ENCODE measurements at regions not wholly inside any gene's neighbourhood (a gene's known extent, or its start where the extent isn't known, plus 50 kb on each side); places are given as distances from the start of the nearest gene placed in this dataset.

DNA sequence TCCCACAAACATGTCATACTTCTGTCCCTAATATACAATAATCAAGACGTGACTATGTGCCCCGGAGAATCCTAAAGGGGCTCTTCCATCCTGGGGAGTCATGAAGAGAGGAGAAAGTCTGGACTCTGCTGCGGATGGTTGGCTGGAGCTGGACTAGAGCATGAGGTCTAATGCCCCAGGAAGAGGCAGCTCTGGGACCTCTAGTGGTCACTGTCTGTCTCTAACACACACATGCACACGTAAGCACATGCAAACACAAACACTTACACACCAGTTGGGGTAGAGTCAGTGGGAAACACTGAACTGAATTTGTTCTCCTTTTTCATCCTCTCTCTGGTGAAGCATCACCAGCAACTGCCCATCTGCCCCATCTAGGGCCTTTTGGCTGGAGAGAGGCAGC, 271.6 kb downstream of the TDRD15 start:
- no peak for DNase-seq (ENCODE audit: low read depth)

DNA sequence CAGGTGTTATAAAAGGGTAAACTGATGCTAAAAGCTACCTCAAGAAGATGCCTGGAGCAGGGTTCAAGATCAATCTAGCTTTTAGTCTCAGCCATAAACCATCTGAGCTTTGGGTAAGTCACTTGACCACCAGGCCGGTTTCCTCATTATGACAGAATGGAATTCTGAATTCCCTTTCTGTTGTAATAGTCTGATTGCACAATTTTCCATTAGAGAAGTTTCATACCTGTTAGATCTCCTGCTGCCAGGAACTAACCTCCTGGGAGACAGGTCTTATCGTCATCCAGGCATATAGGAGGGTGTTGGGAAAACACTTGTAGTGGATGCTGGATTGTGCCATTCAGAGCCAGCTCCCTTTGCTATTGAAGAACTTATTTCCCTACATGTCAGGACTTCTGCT, 272.5 kb downstream of the TDRD15 start:
- DNase-seq (ENCODE audit: low read depth) = no peak

DNA sequence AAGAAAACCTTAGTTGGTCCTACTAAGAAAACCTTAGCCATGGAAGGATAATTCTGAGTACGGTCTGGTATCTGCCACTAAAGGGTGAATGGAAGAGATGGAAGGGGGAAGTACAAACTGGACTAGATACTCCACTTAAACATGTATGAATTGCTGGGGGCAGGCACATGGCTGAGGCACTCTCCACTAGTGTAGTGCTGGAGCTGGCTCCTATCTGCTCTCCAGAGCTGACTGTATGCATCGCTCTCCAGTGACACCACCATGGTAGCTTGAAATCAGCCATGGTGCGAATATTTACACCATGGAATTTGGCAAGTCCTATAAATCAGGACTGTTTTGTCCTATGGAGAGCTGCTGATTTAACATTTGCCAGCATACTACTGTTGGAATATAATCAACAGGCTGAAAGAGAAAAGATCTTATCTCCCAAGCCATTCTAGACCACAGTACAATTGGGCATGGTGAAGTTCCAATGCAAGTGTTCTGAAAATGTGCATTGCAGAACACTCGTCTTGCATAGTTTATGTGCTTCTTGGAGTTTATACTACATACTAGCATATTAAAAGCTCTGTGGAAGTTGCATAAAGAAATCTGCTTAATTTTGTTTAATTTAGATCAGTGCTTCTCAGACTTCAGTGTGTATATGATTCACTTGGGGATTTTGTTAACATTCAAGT, 277.4 kb downstream of the TDRD15 start:
- no peak for DNase-seq (ENCODE audit: low read depth)

DNA sequence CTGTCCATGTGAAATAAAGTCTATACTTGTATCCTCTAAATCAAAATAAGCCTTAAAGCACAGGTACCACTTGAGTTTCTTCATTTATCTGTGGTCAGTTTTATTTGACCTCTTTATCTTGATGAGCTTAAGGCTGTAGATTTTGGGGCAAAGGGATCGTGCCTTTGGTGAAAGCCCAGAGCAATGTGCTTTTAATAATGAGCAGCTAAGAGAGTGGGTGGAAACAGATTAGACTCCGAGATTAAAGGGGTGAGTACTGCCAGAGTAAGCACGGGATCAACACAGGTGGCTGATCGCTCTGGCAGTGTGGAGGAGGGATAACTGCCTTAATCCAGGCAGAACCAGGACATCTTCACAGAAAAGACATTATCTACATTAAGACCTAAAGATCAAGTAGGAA, 280.4 kb downstream of the TDRD15 start:
- no peak for DNase-seq (ENCODE audit: low read depth)

DNA sequence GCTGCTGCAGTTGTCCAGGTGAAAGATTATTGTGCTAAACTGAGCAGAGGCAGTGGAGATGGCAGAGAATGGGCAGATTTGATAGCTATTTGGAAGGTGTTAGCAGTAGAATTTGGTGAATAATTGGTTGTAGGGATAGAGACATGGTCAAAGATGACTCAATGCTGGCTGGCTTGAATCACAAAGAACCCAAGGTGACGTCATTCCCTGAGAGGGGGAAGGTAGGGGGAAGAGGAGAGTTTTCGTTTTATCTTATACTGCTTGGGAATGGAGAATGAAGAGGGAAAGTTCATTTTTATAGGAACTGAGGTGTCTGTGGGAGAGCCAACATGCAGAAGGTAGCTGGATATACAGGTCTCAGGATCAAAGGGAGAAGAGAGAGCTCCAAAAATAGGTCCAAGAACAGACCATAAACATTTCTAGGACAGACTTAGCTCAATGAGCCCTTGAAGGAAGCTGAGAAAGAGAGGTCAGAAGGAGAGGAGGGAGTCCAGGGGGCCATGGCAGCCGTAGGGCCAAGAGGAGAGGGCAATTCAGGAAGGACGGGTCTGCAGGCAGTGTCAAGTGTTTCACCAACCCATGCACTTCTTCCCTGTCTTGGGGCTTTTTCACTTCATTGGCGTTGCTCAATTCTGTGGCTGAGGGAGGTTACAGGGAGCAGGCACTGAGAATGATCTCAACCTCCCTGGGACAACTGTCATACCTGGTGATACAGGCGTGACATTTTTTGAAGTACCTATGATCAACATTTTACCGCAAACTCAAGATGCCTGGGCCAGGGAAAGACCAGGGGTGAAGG, 281.3 kb downstream of the TDRD15 start:
- DNase-seq (ENCODE audit: low read depth) = no peak

DNA sequence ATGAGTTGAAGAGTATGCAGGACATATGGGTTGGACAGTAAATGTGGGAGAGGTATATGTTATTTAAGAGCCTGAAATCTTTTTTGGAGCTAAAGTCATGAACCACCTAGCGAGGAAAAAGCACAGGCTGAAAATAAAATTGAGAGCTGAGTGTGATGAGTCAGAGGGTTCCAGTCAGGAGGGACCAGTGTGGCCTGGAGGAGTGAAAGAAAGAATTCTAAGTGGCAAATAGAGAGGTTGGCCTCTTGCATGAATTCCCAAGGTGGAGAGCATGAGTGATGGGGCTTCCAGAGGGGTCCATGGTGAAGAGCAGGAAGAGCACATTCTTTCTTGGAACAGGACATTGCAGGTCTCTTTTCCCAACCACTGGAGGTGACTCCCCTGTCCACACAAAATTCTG, 282.6 kb downstream of the TDRD15 start:
- DNase-seq (ENCODE audit: low read depth) = no peak

DNA sequence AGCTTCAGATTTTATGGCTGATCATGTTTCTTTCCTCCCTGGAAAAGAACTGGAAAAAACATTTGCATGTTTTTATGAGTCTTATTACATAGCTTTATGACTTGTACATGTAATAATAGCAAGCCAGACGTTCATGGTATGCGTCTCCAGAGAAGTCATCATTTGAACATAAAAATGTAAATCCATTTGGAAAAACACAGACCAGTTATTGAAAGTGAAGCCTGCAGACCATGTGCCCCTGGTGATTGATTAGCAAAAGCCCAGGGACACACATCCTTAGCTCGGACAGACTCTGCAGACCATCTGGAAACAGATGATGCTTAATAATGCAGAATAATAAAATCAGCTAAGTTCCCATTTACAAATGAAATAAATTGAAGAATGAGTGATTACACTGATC, 283.1 kb downstream of the TDRD15 start:
- no peak for DNase-seq (ENCODE audit: low read depth)

DNA sequence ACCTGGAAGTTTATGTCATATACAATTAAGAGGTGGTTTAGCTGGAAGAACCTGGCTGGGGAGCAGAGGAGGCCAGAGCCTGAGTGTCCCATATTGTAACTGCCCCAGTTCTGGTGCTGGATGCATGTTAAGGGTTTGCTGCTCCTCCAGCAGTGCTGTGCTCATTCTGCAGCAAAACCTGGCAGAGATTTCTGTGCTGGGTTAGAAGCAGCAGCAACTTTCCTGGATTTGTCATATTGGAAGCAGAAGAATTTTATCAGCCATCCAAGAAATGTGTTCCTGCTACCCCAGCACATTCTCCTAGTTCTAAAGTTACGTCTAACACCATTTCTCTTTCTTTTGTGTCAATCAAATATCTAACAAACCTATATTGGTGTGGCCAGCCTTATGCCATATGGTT, 284.1 kb downstream of the TDRD15 start:
- no peak for DNase-seq (ENCODE audit: low read depth)

DNA sequence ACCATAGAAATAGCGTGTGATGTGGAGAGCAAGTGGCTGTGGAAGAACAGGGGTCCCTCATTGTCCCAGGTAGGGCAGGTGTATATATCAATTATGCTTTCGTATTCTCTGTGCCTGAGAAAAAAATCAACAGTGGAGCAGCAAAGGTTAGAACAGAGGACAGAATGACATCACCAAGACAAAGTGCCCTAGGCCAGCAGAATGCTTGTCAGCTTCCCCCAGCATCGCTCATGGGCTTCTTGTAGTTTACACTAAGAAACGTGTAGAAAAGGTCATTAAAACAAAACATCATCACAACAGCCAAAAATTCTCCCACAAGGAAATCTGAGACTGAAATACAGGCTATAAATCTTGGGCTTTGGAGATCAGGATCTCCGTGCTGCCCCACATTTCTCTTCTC, 288.0 kb downstream of the TDRD15 start:
- DNase-seq (ENCODE audit: low read depth) = no peak

DNA sequence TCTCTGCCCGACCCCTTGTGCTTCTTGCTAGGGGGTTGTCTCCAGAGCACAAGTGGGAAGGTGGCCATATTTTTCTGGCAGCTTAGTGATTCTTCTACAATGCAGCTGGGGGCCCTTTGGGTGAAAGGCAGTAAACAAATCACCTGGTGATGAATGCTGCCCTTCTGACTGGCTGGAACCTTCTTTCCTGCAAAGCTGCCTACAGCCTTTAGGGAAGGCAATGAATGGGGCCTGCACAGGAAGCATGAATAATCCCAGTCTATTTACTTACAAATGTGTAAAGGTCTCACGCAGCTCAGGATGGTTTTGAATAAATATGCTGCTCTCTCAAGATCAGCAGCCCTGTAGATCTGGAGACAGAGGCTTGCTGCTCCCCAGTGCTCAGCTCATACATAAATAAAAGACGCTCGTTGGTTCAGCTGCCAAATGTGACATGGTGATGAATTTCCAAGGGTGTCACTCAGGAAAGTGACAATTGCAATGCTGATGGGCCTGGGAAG, 289.2 kb downstream of the TDRD15 start:
- no peak for DNase-seq (ENCODE audit: low read depth)

DNA sequence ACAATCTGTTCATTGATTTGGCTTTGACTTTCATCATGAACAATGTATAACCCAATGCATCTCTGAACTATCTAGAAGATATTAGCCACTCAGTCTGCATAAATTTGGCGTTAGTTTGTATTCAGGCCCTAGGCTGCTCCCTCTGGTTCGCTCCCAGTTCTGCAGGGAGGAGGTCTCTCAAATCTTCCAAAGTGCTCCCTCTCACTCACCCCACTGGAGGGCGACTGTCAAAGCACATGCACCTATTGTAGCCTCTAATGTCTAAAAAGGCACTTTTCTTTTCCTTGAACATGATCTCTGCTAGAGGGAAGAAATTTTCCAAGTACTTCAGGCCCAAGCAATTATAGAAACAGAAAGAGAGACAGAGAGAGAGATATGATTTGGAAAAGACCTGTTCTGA, 291.5 kb downstream of the TDRD15 start:
- DNase-seq (ENCODE audit: low read depth) = no peak

DNA sequence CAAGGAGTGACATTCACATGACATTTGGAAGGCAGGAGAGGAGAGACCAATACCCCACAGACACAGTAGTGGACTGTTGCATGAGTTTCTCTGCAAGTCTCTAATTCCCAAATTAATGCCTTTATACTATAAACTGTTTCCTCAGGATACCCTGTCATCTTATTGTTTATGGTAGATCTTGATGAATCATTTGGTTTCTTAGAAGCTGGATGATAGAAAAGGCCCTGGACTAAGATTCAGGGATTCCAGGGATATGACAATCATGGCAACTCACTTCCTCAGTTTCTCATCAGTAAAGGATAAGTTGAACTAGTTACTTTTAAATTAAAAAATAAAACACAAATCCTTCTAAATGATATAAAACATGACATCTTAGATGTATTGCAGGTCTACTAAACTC, 292.5 kb downstream of the TDRD15 start:
- DNase-seq (ENCODE audit: low read depth) = no peak

DNA sequence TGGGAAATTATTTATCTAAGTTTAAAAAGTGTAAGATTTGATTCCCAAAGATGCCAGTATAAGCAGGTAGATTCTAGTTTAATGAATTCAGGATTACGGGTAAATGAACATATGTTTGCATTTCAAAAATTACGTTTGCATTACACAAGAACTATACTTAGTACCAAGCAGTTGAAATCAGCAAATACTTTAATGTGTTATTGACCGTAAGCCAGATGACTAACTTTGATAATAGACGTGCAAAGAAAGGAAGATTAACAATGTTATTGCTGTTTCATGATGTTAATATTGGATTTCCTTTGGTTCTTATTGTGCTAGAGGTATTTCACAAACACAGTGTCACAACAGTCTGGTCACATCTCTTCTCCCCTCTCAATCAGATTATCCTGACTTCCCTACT, 294.7 kb downstream of the TDRD15 start:
- DNase-seq (ENCODE audit: low read depth) = no peak

DNA sequence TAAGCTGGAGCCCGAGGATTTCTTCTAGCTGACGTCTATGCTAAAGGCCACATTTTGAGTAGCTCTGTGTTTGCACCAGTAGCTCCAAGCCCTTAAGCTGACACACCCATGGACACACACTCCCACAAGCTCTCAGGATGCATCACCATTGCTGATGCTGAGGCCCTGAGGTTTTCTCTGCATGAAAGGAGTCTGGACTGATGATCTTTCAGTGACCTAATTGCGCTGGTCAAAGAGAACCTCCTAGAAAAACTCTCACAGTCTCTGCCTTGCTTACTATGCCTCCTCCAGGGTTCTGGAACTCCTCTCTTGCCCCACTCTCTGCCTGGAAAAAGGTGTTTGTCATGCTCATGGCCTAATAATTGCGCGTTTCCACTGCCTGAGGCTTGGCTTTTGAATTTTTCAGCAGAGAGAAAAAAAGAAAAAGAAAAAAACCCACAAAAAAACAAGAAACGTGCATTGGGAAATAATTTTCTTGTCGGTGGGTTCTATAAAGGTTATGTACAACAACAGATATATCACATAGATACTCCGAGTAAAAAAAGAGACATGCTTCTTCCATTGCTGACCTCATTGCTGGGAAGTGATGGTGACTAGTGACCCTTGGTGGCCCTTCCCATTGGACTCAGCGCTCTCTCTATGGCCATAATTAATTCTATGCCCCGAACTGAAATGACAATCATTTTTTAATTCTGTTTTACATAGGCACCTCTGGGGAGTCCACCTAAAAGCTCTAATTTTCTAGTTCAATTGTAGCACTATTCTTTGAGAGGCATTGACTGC, 297.0 kb downstream of the TDRD15 start:
- DNase-seq (ENCODE audit: low read depth) = no peak

DNA sequence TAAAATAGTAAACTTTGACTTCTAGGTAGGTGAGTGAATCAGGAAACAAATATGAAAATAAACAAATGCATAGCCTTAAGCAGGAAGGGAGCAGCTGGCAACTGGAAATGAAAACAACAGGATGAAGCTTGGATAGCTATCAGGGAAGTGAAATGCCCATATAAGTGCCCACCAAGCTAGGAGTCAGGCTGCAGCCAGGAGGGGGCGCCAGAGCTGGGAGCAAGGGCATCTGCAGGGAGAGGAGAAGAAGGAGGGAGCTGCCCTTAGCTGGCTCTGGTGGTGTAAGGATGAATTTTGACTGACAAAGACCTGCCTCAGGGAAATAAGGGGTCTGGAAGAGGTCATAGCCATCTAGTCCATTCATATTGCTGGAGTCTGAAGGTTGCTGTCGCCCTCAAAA, 298.3 kb downstream of the TDRD15 start:
- no peak for DNase-seq (ENCODE audit: low read depth)

DNA sequence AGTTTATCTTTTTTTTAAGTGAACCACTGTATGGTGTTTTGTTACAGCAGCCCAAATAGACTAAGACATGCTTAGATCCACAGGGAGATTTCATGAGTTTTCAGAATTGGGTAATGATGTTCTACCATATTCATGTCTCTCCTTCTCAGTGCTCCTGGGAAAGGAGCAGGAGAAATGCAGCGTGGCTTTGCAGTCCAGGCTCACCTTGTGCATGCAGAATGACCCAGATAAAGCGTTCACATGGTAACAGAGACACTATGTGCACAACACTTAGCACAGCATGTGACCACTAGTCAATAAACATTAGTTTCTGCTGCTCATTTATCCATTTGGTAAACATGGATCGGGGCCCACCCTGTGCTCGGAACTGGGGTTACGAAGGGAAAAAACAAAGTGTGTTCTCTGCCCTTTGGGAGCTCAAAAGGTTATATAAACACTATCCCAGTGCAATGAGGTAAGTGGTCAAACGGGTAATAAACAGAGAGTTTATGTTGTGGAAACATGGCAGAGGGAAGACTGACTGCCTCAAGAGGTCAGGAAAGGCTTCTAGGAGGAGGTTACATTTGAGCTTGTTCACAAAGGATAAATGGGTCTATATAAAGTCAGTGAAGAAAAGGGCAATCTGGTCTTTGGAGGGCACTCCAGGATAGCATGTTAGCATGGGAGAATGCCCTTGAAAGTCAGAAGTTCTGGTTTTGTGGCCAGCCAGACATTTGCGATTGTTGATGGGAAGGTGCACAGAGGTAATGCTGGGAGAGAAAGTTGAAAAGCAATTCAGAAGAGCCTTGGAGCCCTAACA, 299.2 kb downstream of the TDRD15 start:
- no peak for DNase-seq (ENCODE audit: low read depth)

DNA sequence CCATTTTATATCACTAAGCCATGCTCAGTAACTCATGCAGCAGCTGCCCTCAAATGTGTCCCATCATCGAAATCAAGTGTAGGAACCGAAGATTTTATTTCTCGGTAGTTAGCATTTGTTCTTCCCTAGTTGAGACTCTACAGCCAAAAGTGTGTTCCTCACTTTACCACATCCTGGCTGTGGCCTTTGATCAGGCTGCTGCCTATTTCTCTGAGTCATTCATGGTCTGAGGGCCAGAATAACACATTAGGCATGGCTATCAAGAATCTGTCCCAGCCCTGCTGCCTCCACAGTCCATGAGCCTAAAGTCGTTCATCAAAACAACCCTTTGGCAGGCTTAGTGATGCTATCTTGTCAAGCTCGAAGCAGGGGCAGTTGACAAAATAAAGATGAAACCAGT, 300.1 kb downstream of the TDRD15 start:
- no peak for DNase-seq (ENCODE audit: low read depth)

DNA sequence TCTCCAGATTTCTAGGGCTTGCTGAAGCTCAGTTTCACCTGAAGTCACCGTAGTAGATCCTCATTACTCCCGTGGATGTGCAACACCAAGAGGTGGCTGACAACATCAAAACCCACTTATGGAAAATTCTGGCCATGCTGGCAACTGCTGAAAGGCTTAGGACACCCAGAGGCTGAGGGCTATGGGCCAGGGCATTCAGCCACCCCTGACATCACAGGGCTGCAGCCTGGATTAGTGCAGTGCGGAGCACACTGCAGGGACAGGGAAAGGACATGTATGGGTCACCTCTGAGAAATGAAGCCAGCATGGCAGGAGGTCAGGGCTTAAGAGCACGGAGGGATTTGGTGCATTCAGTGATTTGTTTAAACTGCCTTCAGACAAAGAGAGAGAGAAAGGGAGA, 300.6 kb downstream of the TDRD15 start:
- DNase-seq (ENCODE audit: low read depth) = no peak

DNA sequence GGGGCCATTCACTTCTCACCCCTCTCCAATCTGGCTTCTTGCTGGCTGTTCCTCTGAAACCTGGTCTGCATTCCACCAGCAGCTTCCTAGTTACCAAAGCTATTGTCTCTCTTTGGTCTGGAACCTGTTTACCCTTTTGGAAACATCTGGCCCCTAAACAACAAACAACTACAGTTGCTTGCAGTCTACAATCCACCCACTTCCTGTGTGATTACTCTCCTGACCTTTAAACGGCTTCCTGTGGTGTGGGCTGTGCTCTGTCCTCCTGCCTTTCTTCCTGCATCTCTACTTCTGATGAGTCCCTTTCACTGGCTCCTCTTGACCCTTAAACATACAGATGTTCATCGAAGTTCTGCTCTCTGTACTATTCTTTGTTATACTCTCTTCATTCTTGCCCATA, 303.8 kb downstream of the TDRD15 start:
- no peak for DNase-seq (ENCODE audit: low read depth)

DNA sequence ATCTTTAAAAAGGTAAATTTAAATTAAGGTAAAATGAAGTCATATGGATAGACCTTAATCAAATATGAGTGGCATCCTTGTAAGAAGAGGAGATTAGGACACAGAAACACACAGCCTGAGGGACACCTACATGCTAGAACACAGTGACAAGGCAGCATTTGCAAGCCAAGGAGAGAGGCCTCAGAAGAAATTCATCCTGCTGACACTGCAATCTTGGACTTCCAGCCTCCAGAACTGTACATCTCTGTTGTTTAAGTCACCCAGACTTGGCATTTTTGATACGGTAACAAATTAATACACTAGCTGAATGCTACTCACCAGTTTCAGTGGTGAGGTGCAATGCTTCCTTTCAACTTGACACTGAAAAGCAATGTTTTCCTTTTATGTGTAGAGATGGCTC, 305.0 kb downstream of the TDRD15 start:
- DNase-seq (ENCODE audit: low read depth) = no peak

DNA sequence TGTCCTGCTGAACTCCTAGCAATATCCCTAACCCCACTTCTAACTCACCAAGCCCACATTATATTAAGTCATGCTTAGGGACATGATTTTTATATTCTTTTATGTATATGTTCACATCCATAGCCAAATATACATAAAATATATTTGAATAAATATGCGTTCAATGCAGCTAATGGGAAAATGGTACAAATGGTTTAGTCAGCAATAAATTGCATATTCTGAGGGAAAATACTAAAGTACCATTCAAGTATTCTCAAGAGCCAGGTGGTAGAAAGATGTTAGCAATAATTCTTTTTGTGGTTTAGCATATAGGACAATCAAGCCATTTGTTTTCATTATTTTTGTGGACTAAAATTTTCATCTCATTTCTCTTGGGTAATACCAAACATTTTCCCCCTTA, 306.0 kb downstream of the TDRD15 start:
- no peak for DNase-seq (ENCODE audit: low read depth)

DNA sequence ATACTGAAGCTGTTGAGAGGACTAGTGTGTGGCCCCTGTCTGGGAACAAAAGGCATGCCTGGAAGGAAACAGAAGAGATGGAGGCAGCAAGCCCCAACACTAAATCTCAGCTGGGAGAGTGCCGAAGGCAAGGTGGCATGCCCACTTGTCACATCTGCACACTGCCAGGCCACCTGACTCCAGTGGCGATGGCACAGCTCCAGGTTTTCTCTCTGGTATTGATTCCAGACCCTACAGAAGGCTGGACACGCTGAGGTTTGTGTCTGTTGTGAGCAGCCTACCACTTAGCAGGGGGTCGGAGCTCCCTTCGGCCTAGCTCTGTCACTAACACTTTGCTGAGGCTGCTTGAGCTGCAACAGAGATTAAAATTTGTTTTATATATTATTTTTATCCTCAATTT, 307.3 kb downstream of the TDRD15 start:
- DNase-seq (ENCODE audit: low read depth) = no peak

Measured in stimulated activated CD8-positive, alpha-beta memory T cell treated with anti-CD3 and anti-CD28 coated beads, Interleukin-12 subunit alpha, Interleukin-12 subunit beta, amount 100 ng/mL, for 1 hour (primary cell).